ENCODE measurements at regions not wholly inside any gene's neighbourhood (a gene's known extent, or its start where the extent isn't known, plus 50 kb on each side); places are given as distances from the start of the nearest gene placed in this dataset.

DNA sequence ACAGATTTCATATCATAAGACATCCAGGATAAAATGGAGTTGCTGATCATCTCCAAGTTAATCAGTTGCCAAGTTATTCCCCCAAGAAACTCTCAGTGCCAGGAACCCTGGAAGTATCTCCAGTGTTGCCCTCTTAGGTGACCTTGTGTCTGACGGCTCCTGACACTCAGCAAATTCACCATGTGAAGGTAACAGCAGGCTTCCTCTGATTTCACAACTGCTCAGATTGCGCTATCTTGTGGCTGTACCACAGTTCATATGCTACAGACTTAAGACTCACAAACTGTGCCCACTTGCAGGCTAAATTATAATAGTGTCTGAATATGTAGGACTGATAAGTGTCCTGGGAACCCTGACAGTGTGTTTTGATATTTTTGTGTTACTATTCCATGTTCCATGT is 186.6 kb upstream of the OPRM1 start:
- TF ChIP-seq SNAI2 (CRISPR knock-in tag; IDR thresholded peaks at IDR 0.05) (no peak), ISL1 (CRISPR knock-in tag; IDR thresholded peaks at IDR 0.05) (no peak), ZNF70 (CRISPR knock-in tag; IDR thresholded peaks at IDR 0.05) (no peak), BACH2 (CRISPR knock-in tag; IDR thresholded peaks at IDR 0.05; ENCODE audit: borderline replicate concordance) (no peak), ZFP30 (CRISPR knock-in tag; IDR thresholded peaks at IDR 0.05) (no peak)
- TF ChIP-seq, protein P1, sequence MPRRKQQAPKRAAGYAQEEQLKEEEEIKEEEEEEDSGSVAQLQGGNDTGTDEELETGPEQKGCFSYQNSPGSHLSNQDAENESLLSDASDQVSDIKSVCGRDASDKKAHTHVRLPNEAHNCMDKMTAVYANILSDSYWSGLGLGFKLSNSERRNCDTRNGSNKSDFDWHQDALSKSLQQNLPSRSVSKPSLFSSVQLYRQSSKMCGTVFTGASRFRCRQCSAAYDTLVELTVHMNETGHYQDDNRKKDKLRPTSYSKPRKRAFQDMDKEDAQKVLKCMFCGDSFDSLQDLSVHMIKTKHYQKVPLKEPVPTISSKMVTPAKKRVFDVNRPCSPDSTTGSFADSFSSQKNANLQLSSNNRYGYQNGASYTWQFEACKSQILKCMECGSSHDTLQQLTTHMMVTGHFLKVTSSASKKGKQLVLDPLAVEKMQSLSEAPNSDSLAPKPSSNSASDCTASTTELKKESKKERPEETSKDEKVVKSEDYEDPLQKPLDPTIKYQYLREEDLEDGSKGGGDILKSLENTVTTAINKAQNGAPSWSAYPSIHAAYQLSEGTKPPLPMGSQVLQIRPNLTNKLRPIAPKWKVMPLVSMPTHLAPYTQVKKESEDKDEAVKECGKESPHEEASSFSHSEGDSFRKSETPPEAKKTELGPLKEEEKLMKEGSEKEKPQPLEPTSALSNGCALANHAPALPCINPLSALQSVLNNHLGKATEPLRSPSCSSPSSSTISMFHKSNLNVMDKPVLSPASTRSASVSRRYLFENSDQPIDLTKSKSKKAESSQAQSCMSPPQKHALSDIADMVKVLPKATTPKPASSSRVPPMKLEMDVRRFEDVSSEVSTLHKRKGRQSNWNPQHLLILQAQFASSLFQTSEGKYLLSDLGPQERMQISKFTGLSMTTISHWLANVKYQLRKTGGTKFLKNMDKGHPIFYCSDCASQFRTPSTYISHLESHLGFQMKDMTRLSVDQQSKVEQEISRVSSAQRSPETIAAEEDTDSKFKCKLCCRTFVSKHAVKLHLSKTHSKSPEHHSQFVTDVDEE (CRISPR knock-in tag; IDR thresholded peaks at IDR 0.05): no peak
- no peak for ATAC-seq

DNA sequence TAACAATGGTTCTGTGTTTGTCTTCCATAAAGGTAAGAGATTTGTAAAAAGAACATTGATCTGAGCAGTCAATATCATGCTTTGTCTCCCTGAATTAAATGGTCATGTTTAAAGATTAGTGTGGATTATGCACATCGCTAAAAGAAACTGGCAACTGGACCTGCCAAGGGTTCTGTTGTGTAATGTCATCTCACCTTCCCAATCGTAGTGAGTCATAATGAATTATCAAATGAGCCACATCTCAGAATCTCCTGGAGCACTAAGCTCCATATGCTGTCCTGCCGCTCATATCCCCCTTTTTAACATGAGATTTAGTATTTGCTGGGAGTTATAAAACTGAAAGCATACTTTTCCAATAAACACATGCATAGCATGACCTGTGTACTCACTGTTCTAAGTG is 187.0 kb upstream of the OPRM1 start:
- ATAC-seq: no peak
- no peak for TF ChIP-seq ISL1 (CRISPR knock-in tag; IDR thresholded peaks at IDR 0.05)
- no peak for TF ChIP-seq GLIS3 (CRISPR knock-in tag; IDR thresholded peaks at IDR 0.05)
- no peak for TF ChIP-seq RARB (CRISPR knock-in tag; IDR thresholded peaks at IDR 0.05)
- no peak for TF ChIP-seq ZNF8 (CRISPR knock-in tag; IDR thresholded peaks at IDR 0.05)
- TF ChIP-seq, protein P2, sequence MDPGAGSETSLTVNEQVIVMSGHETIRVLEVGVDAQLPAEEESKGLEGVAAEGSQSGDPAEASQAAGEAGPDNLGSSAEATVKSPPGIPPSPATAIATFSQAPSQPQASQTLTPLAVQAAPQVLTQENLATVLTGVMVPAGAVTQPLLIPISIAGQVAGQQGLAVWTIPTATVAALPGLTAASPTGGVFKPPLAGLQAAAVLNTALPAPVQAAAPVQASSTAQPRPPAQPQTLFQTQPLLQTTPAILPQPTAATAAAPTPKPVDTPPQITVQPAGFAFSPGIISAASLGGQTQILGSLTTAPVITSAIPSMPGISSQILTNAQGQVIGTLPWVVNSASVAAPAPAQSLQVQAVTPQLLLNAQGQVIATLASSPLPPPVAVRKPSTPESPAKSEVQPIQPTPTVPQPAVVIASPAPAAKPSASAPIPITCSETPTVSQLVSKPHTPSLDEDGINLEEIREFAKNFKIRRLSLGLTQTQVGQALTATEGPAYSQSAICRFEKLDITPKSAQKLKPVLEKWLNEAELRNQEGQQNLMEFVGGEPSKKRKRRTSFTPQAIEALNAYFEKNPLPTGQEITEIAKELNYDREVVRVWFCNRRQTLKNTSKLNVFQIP (CRISPR knock-in tag; IDR thresholded peaks at IDR 0.05; ENCODE audit: borderline replicate concordance, low read depth): no peak
- TF ChIP-seq TOX (CRISPR knock-in tag; IDR thresholded peaks at IDR 0.05; ENCODE audit: borderline replicate concordance): no peak
- no peak for TF ChIP-seq ZNF565 (CRISPR knock-in tag; conservative IDR thresholded peaks at IDR 0.05; ENCODE audit: low read depth)
- no peak for TF ChIP-seq ZNF70 (CRISPR knock-in tag; IDR thresholded peaks at IDR 0.05)
- TF ChIP-seq, protein P3, sequence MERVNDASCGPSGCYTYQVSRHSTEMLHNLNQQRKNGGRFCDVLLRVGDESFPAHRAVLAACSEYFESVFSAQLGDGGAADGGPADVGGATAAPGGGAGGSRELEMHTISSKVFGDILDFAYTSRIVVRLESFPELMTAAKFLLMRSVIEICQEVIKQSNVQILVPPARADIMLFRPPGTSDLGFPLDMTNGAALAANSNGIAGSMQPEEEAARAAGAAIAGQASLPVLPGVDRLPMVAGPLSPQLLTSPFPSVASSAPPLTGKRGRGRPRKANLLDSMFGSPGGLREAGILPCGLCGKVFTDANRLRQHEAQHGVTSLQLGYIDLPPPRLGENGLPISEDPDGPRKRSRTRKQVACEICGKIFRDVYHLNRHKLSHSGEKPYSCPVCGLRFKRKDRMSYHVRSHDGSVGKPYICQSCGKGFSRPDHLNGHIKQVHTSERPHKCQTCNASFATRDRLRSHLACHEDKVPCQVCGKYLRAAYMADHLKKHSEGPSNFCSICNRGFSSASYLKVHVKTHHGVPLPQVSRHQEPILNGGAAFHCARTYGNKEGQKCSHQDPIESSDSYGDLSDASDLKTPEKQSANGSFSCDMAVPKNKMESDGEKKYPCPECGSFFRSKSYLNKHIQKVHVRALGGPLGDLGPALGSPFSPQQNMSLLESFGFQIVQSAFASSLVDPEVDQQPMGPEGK (CRISPR knock-in tag; IDR thresholded peaks at IDR 0.05; ENCODE audit: borderline replicate concordance): no peak
- no peak for TF ChIP-seq ESRRG (CRISPR knock-in tag; IDR thresholded peaks at IDR 0.05)
- no peak for TF ChIP-seq ZFP3 (CRISPR knock-in tag; IDR thresholded peaks at IDR 0.05)
- no peak for TF ChIP-seq OSR1 (CRISPR knock-in tag; IDR thresholded peaks at IDR 0.05)
- TF ChIP-seq SNAI2 (CRISPR knock-in tag; IDR thresholded peaks at IDR 0.05): no peak
- no peak for TF ChIP-seq ZC3H10 (CRISPR knock-in tag; IDR thresholded peaks at IDR 0.05)
- no peak for TF ChIP-seq ZFP30 (CRISPR knock-in tag; IDR thresholded peaks at IDR 0.05)
- TF ChIP-seq, protein P1 (CRISPR knock-in tag; IDR thresholded peaks at IDR 0.05): no peak

DNA sequence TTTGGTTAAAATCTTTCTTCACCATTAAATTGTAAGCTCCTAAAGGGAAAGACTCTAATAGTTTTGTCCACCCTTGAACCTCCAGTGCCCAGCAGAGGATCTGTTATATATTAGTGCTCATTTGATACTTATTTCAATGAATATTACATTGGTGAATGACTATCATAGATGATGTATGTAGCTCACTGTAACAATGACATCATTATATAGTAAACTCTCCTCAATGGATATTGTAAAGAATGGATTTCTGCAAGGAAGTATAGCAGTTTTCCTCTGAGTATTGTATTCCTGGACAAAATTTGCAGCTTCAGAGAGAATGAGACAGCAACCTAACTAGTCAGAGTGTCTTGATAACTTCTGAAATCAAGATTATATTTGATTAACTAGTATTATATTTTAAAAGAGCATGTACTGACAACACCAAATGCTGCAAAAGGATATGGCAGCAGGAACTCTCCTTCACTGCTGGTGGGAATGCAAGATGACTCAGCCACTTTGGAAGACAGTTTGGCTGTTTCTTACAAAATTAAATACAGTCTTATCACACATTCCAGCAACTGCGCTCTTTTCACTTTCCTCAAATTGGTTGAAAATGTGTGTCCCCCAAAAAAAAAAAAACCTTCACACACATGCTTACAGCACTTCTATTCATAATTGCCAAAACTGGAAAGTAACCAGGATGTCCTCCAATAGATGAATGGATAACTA is 189.8 kb upstream of the OPRM1 start:
- TF ChIP-seq PPARA (CRISPR knock-in tag; IDR thresholded peaks at IDR 0.05; ENCODE audit: borderline replicate concordance) (no peak), ISL1 (CRISPR knock-in tag; IDR thresholded peaks at IDR 0.05) (peak; percentile 27; the same call in 1 of the 2 replicates), ESRRG (CRISPR knock-in tag; IDR thresholded peaks at IDR 0.05) (no peak)
- peak; percentile 46 for ATAC-seq

DNA sequence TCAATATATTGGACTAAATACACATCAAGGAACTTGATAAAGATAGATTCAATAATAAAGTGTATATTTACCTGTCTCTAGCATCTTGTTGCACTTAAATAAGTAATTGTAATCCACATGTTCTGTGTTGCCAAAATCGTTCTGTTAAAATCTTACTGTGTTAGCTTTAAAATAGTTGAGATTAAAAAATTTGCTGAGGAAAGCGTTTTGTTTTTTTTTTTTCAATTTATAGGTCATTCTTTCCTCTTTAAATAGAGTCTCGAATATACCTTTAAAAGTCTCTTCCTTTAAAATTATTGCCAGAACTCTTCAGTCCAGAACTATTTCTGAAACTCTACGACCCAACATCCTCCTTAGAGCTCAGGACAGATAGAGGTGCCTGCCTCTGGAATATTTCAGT is 195.6 kb upstream of the OPRM1 start:
- no peak for ATAC-seq
- TF ChIP-seq ARNTL (CRISPR knock-in tag; IDR thresholded peaks at IDR 0.05; ENCODE audit: borderline replicate concordance, low read depth): no peak
- TF ChIP-seq ZFP30 (CRISPR knock-in tag; IDR thresholded peaks at IDR 0.05): no peak
- TF ChIP-seq ZNF565 (CRISPR knock-in tag; conservative IDR thresholded peaks at IDR 0.05; ENCODE audit: low read depth): no peak
- TF ChIP-seq ESRRG (CRISPR knock-in tag; IDR thresholded peaks at IDR 0.05): no peak
- no peak for TF ChIP-seq RARB (CRISPR knock-in tag; IDR thresholded peaks at IDR 0.05)
- no peak for TF ChIP-seq TOX (CRISPR knock-in tag; IDR thresholded peaks at IDR 0.05; ENCODE audit: borderline replicate concordance)
- TF ChIP-seq, protein P3 (CRISPR knock-in tag; IDR thresholded peaks at IDR 0.05; ENCODE audit: borderline replicate concordance): no peak
- TF ChIP-seq, protein P1 (CRISPR knock-in tag; IDR thresholded peaks at IDR 0.05): no peak
- TF ChIP-seq CSDC2 (CRISPR knock-in tag; IDR thresholded peaks at IDR 0.05): no peak
- no peak for TF ChIP-seq ZNF70 (CRISPR knock-in tag; IDR thresholded peaks at IDR 0.05)
- no peak for TF ChIP-seq TCF4 (CRISPR knock-in tag; IDR thresholded peaks at IDR 0.05; ENCODE audit: borderline replicate concordance)
